HUES6 (cell line): ENCODE measurements at regions not wholly inside any gene's neighbourhood (a gene's known extent, or its start where the extent isn't known, plus 50 kb on each side); places are given as distances from the start of the nearest gene placed in this dataset.

ENCODE experiments used
- H3K27ac ChIP-seq: 2 replicates; pipeline ENCODE4 v1.7.0; 2013; ENCODE audit warnings: low read depth, mild to moderate bottlenecking, low read length, inconsistent platforms
- H3K27me3 ChIP-seq: 2 replicates; pipeline ENCODE4 v1.6.1; 2013; ENCODE audit warnings: low read length; ENCODE audit not compliant: control insufficient read depth, insufficient read depth
- H3K36me3 ChIP-seq: 2 replicates; pipeline ENCODE4 v1.6.1; 2013; ENCODE audit warnings: low read length; ENCODE audit not compliant: control insufficient read depth, insufficient read depth
- H3K4me1 ChIP-seq: 2 replicates; pipeline ENCODE4 v1.6.1; 2013; ENCODE audit warnings: low read length; ENCODE audit not compliant: control insufficient read depth, insufficient read depth
- H3K4me3 ChIP-seq: 2 replicates; pipeline ENCODE4 v1.5.1; 2013; ENCODE audit warnings: low read depth, low read length
- H3K9ac ChIP-seq: one replicate; pipeline ENCODE4 v1.6.1; 2013; ENCODE audit warnings: mild to moderate bottlenecking, low read length
- H3K9me3 ChIP-seq: 2 replicates; pipeline ENCODE4 v1.6.1; 2013; ENCODE audit warnings: low read depth, low read length; ENCODE audit not compliant: control insufficient read depth, insufficient read depth

DNA sequence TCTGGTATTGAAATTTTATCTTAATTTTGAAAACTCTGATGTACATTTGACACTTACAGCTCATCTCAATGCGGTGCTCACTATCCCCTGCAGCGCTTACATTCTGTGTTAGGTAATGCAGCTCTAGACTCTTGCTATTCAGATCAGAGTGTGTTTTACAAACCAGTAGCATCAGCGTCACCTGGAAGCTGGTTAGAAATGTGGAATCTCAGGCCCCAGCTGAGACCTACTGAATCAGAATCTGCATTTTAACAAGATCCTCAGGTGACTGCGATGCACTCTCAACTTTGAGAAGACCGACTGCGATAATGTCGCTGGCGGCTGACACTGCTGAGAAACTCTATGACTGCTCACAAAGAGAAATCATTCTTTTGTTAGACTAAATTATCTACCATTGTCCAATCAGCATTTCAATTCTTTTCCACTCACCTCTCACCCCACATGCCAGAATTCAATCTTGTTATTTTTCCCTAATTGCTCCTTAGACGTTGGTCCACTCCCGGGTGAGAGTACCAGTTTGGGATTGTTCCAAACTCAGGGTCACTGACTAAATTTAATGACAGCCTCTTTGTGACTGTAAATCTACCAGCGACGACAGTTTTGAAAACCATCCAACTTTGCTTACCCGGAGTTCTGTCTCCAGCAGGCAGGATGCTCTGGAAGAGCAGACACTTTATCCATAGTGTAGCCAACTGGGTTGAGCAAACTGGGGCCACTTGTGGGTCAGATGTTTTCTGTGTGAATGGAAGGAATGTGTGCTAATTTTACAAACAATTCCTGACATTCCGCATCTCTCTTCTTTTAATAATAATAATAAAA, 140.1 kb upstream of the BTBD3 start:
- Histone ChIP-seq H3K4me3 (no peak overlapping the region), H3K9ac (no peak overlapping the region), H3K27ac (no peak overlapping the region)

DNA sequence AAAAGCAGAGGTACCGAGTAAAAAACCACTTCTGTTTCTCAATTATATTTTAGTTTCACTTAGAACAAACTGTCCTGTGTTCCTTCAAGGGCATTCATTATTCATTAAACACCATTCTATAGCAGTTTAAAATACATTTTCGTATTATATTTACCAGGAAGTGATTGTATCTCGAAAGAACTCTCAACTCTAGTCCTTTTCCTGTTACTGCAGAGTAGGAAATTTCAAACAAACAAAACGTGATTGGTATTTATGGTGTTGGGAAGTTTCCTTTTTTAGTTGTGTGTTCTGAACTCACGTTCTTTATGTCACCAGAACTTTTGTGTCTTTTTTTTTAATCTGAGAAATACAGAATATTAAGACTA, 139.5 kb upstream of the BTBD3 start:
- Histone ChIP-seq H3K9ac (no peak overlapping the region), H3K4me3 (no peak overlapping the region), H3K9me3 (0 out of 2 replicates have a peak, but pooled peaks cover 2% of the 10 kb centered on the region), H3K27ac (no peak overlapping the region), H3K27me3 (no peaks in the 10 kb centered on the region), H3K4me1 (peaks cover 14% of the 10 kb centered on the region), H3K36me3 (no peaks in the 10 kb centered on the region)

More for the DNA sequence above, 140.1 kb upstream of the BTBD3 start:
- 0 out of 2 replicates have a peak, but pooled peaks cover 2% of the 10 kb centered on the region for H3K9me3 ChIP-seq
- H3K27me3 ChIP-seq: no peaks in the 10 kb centered on the region
- peaks cover 10% of the 10 kb centered on the region; the same call in 1 of the 2 replicates for H3K4me1 ChIP-seq
- H3K36me3 ChIP-seq: no peaks in the 10 kb centered on the region

DNA sequence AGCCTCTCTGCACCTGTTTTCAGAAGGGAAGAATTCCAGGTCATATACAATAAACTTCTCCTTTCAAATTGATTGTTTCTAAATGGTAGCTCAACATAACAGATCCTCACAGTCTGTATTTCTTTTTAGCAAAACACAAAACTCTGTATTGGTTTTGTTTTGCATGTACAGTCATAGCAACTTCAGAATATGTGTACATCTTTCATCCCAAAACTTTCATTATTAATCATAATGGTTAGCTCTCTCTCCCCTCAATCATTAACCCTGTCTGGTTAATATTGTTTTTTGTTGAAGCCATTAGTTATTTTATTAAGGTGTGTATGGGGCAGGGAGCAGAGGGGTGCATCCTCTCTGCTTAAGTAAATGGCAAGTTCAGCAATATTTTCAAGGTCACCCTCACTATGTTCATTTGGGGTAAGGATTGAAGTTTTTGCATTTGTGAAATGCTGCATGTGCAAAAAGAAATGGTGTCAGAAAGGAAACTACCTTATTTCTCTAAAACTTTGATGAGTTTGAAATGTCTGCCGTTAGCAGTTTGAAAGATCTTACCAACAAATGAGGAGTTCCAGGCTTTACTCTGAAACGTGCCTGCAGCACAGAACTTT, 136.8 kb upstream of the BTBD3 start:
- peaks cover 25% of the 10 kb centered on the region for H3K4me1 ChIP-seq
- H3K9ac ChIP-seq: no peak overlapping the region
- no peak overlapping the region for H3K4me3 ChIP-seq
- no peaks in the 10 kb centered on the region for H3K27me3 ChIP-seq
- H3K36me3 ChIP-seq: no peaks in the 10 kb centered on the region
- no peak overlapping the region for H3K27ac ChIP-seq
- H3K9me3 ChIP-seq: no peaks in the 10 kb centered on the region

DNA sequence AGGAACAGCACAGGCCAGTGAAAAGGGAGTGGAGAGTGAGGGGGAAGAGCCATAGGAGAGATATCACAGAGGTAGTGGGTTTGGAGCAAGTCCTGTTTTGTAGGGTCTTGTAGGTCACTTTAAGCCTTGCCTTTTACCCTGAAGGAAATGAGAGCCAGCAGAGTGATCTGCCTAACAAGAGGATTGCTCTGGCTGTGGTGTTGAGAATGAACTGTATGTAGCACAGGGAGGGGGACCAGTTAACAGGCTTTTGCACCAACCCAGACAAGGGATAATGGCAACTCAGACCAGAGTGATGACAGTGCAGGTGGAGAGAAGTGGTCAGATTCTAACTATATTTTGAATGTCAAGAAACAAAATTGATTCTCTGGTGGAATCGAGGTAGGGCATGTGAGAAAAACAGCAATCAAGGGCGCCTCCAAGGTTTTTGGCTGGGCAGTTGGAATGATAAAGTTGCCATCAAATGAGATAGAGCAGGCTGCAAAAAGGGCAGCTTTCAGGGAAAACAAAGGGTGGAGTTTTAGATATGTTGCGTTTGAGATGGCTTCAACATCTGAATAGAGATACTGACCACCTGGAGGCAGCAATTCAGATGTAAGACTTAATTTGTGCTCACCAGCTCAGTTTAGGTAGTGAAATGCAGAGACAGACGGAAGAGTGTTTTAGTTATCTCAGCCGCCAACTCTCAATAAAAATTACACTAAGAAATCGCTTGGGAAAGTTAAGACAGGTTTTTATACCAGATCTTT, 134.4 kb upstream of the BTBD3 start:
- no peaks in the 10 kb centered on the region for H3K27me3 ChIP-seq
- H3K27ac ChIP-seq: no peak overlapping the region; the same call in 1 of the 2 replicates
- no peak overlapping the region for H3K9ac ChIP-seq
- H3K9me3 ChIP-seq: no peaks in the 10 kb centered on the region
- H3K36me3 ChIP-seq: no peaks in the 10 kb centered on the region
- no peak overlapping the region; the same call in 1 of the 2 replicates for H3K4me3 ChIP-seq
- H3K4me1 ChIP-seq: peaks cover 15% of the 10 kb centered on the region

DNA sequence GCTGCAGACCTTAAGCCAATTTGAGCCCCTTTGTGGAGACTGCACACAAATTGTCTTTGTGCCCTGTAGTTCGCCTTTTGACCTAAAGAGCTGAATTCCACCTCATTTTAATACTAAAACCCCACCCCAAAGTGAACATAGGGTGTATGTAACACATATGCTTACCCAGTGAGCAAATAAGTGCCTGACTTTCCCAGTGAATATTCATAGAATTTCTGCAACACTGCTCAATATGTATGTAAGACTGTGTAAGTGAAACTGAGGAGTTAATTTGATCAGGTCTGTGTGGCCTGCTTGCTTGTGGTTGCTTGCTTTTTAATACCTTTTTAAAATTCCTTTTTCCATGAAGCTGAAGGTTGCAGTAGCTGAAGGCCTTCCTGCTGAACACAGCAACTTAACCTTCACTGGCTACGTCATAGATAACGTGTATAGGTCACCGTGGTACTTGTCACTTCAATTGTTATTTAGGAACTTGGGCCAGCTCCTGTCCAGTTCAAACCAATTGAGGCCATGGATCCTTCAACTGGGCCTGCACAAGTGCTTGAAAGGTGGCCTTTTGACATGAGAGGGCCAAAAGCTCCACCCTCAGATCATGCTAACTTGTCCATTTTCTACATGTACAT, 131.7 kb upstream of the BTBD3 start:
- Histone ChIP-seq H3K4me3 (no peak overlapping the region), H3K9ac (no peak overlapping the region), H3K27ac (no peak overlapping the region), H3K27me3 (no peaks in the 10 kb centered on the region), H3K4me1 (peaks cover 23% of the 10 kb centered on the region), H3K9me3 (no peaks in the 10 kb centered on the region), H3K36me3 (no peaks in the 10 kb centered on the region)

DNA sequence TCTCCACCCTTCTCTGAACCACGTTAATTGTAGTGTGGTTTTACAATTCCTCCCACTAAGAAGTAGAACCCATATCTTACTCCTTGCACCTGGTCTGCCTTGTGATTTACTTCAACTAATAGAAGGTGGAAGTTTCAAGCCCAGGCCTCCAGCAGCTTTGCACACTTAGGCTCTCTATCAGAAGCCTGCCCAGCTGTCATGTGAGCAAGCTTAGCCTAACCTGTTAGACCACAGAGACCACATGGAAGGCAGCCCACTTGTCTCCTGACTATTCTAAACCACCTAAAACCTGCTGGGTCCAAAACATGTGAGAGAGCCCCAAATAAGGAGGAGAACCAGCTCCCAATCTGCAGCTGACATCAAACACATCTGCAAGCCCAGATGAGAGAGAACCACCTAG, 127.6 kb upstream of the BTBD3 start:
- Histone ChIP-seq H3K27me3 (no peaks in the 10 kb centered on the region), H3K36me3 (no peaks in the 10 kb centered on the region), H3K27ac (no peak overlapping the region), H3K4me3 (no peak overlapping the region), H3K4me1 (peaks cover 22% of the 10 kb centered on the region), H3K9ac (no peak overlapping the region), H3K9me3 (no peaks in the 10 kb centered on the region)

DNA sequence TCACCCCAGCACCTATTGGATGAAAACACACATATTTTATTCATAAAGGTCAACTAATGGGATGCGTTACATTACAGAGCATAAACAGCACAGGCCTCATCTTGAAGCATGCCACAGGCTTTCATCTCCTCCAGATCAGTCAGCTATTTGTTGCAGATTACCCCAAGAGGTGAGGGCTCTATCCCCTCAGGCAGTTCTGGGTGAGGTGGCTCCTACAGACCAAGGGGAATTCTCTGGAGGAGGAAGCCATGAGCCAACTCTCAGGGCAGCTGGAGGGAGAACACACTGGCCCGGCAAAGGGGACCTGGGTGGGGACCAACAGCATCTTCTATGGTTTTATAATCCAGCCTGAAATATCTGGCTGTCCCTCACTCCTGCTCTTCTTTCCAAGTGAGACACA, 126.4 kb upstream of the BTBD3 start:
- no peaks in the 10 kb centered on the region for H3K9me3 ChIP-seq
- no peaks in the 10 kb centered on the region for H3K27me3 ChIP-seq
- H3K4me3 ChIP-seq: no peak overlapping the region
- H3K9ac ChIP-seq: no peak overlapping the region
- H3K36me3 ChIP-seq: no peaks in the 10 kb centered on the region
- H3K4me1 ChIP-seq: peaks cover 22% of the 10 kb centered on the region
- no peak overlapping the region for H3K27ac ChIP-seq

DNA sequence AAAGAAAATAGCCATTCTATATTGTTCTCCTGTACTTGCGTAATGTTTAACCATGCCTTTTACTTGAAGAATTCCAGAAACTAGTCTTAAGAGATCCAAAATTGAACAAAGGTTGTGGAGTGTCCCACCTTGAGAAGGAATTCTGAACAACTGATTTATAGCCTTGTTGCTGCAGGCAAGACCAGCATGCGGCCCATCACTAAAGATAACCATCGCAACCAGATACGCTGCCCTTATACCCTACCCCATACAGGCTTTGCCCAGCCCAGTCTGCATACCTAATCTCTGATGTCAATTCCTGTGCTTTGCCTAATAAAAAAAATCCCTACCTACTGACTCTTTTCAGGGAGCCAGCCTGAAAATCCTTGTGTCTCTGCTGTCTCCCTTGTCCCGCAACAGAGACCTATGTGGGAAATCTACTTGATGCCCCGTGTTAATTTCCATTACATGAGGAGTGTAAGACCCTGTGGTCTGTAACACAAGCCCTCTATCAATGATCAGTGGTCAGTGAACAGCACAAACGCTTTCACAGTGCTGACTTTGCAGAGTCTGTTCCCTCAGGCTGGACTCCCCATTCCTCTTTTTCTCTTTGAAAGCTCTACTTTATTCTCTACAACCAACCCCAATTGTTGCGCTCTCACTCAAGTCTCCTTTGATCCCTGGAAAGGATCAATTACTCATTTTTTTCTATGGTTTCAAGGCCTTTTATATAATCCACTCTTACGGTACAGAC, 125.7 kb upstream of the BTBD3 start:
- Histone ChIP-seq H3K27ac (no peak overlapping the region), H3K9me3 (no peaks in the 10 kb centered on the region), H3K4me1 (peaks cover 22% of the 10 kb centered on the region), H3K9ac (no peak overlapping the region), H3K4me3 (no peak overlapping the region), H3K27me3 (0 out of 2 replicates have a peak, but pooled peaks cover 2% of the 10 kb centered on the region), H3K36me3 (no peaks in the 10 kb centered on the region)

DNA sequence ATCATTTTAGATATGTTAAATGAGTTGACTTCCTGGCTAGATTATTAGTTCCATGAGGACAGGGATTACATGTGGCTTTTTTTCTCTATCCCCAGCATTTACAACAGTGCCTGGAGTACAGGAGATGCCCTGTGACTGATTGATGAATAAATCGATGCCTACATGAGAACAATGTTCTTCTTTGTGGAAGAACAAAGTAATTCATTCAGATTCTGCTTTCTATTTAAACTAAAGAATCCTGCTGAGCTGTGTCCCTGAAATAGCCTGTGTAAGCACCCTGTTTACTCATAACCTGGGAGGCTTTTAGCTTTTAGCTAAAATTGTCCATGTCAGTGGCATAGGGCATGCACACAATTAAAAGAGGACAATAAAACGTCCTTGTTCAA, 125.1 kb upstream of the BTBD3 start:
- no peak overlapping the region for H3K9ac ChIP-seq
- peaks cover 22% of the 10 kb centered on the region for H3K4me1 ChIP-seq
- H3K27ac ChIP-seq: no peak overlapping the region
- peaks cover 7% of the 10 kb centered on the region; the same call in 1 of the 2 replicates for H3K27me3 ChIP-seq
- H3K9me3 ChIP-seq: no peaks in the 10 kb centered on the region
- H3K4me3 ChIP-seq: no peak overlapping the region
- no peaks in the 10 kb centered on the region for H3K36me3 ChIP-seq

DNA sequence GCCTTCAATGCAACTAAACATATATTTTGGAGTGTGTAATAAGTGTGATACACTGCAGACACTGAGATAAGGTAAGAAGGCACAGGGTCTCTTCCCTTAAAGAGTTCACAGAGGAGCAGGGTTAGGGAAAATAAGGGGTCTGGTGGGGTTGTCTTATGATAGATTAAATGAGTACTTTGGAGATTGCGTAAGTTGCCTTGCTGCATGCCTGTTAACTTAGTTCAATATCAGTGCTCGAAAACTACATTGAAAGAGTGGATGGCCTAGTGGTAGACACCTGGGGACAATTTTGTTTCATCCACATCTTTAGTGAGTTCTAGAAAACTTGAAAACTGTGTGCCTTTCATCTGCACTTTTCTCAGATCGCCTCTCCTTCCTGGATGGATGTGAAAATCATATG, 123.2 kb upstream of the BTBD3 start:
- H3K4me3 ChIP-seq: no peak overlapping the region
- peaks cover 7% of the 10 kb centered on the region; the same call in 1 of the 2 replicates for H3K27me3 ChIP-seq

More for the DNA sequence above, 123.2 kb upstream of the BTBD3 start:
- Histone ChIP-seq H3K9ac (no peak overlapping the region), H3K27ac (no peak overlapping the region), H3K9me3 (no peaks in the 10 kb centered on the region), H3K4me1 (peaks cover 17% of the 10 kb centered on the region), H3K36me3 (no peaks in the 10 kb centered on the region)
